ENCODE measurements at regions not wholly inside any gene's neighbourhood (a gene's known extent, or its start where the extent isn't known, plus 50 kb on each side); places are given as distances from the start of the nearest gene placed in this dataset.
A peak's percentile ranks its signal among the peaks of the same experiment; 100 is the strongest.

DNA sequence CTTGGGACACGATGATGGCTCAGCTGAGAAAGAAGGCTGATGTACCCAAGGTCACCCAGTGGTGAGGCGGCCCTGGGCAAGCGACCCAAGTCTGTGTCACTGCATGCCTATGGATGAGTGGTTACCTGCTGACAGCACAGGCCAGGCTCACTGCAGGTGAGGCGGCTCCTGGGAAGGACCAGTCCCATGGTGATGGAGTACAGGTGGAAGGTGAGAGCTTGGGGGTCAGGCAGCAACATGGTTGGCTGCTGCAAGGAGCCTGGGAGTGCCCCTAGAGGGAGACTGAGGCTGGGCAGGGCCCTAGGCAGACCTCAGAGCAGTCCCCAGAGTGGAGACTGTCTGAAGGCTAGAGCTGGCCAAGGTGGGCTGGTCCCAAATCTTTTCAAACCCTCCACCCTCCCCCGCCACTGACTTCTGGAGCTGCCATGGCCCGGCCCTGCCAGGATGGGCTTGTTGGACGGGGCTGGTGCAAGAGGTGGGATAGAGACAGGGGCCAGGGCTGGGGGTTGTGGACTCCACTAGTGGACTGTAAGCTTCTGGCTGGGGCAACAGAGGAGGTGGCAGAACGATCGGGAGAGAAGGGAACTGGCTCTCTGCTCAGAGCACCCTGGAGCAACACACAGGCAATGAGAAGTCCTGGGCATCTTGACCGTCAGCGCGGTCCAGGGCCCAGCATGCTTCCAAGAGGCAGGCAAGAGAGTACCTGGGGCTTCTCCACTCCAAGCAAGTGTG, 72.5 kb upstream of the SLC6A11 start:
- Mint-ChIP-seq H3K4me3 (no peak overlapping the region), H3K4me1 (ENCODE audit: low read depth) (peaks cover under 1% of the 10 kb centered on the region), H3K27me3 (peaks cover 15% of the 10 kb centered on the region), H3K27ac (no peak overlapping the region), H3K36me3 (ENCODE audit: low read depth) (no peaks in the 10 kb centered on the region), H3K9me3 (no peaks in the 10 kb centered on the region)
- DNase-seq (no peak), ATAC-seq (peak; percentile 6)
- no peak for TF ChIP-seq CTCF (IDR thresholded peaks at IDR 0.05)
- CTCF ChIA-PET, result interaction anchor here (1.2 kb wide), 1 partner anchor 12 kb away, joined by 3 read pairs; no protein-coding TSS in a partner anchor
- intact Hi-C loops (cut with micrococcal nuclease), result no loop called here
- POLR2A ChIA-PET, result no interaction called here

GRCh38 chr3:10744098-10744465, 71.9 kb upstream of the SLC6A11 start:
- TF ChIP-seq CTCF (IDR thresholded peaks at IDR 0.05), result no peak
- Mint-ChIP-seq H3K27ac (no peak overlapping the region), H3K4me3 (no peak overlapping the region), H3K4me1 (ENCODE audit: low read depth) (no peaks in the 10 kb centered on the region), H3K36me3 (ENCODE audit: low read depth) (no peaks in the 10 kb centered on the region), H3K27me3 (peaks cover 13% of the 10 kb centered on the region), H3K9me3 (no peaks in the 10 kb centered on the region)
- POLR2A ChIA-PET, result no interaction called here
- DNase-seq (peak; percentile 53), ATAC-seq (peak; percentile 80)
- intact Hi-C loops (cut with micrococcal nuclease), result no loop called here
- CTCF ChIA-PET, result interaction anchor here (1.2 kb wide), 1 partner anchor 11 kb away, joined by 3 read pairs; no protein-coding TSS in a partner anchor

DNA sequence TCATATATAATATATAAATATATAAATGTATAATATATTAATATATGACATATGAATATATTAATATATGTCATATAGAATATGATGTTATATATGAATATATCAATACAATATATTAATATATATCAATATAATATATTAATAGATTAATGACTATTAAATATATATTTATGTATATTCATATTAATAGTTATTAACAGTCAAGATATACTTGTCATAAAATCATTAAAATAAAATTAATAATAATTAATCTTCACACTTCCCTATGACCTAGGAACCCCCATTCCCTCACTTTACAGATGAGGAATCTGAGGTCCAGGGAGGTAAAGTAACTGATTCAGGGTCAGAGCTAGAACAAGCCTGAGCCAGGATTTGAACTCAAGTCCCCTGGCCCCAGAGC, 70.6 kb upstream of the SLC6A11 start:
- Mint-ChIP-seq H3K4me3 (no peak overlapping the region), H3K9me3 (no peaks in the 10 kb centered on the region), H3K36me3 (ENCODE audit: low read depth) (no peaks in the 10 kb centered on the region), H3K4me1 (ENCODE audit: low read depth) (no peaks in the 10 kb centered on the region), H3K27me3 (peaks cover 12% of the 10 kb centered on the region), H3K27ac (no peak overlapping the region)
- intact Hi-C loops (cut with micrococcal nuclease), result no loop called here
- DNase-seq, result no peak
- ChIA-PET POLR2A (no interaction called here), CTCF (interaction anchor here (4.9 kb wide), 1 partner anchor 13 kb away, joined by 21 read pairs; no protein-coding TSS in a partner anchor)
- ATAC-seq, result no peak
- no peak for TF ChIP-seq CTCF (IDR thresholded peaks at IDR 0.05)

DNA sequence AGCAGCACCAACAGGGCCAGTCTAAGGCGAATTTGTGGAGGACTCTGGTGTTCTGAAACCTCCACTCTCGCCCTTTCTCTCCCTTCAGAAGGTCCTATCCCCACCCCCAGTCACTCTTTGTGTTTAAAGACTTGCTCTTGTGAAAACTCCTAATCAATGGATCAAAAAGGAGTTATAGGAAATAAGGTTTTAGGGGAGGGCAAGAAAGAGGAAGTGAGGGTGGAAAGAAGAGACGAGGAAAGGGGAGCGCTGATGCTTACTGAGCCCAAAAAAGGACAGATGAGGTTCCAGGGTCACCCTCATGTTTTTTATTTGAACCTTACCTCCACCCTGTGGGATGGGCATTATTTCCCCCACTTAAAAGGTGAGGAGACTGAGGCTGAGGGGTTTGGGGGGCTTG, 70.0 kb upstream of the SLC6A11 start:
- no peaks in the 10 kb centered on the region for H3K36me3 Mint-ChIP-seq (ENCODE audit: low read depth)
- TF ChIP-seq CTCF (IDR thresholded peaks at IDR 0.05), result no peak
- ChIA-PET CTCF (interaction anchor here (4.9 kb wide), 1 partner anchor 12 kb away, joined by 21 read pairs; no protein-coding TSS in a partner anchor), POLR2A (no interaction called here)
- no peak overlapping the region for H3K27ac Mint-ChIP-seq
- DNase-seq (no peak), ATAC-seq (peak; percentile 27)
- no peak overlapping the region for H3K4me3 Mint-ChIP-seq
- no peaks in the 10 kb centered on the region for H3K9me3 Mint-ChIP-seq
- H3K4me1 Mint-ChIP-seq (ENCODE audit: low read depth), result no peaks in the 10 kb centered on the region
- intact Hi-C loops (cut with micrococcal nuclease), result no loop called here
- H3K27me3 Mint-ChIP-seq, result peaks cover 9% of the 10 kb centered on the region

DNA sequence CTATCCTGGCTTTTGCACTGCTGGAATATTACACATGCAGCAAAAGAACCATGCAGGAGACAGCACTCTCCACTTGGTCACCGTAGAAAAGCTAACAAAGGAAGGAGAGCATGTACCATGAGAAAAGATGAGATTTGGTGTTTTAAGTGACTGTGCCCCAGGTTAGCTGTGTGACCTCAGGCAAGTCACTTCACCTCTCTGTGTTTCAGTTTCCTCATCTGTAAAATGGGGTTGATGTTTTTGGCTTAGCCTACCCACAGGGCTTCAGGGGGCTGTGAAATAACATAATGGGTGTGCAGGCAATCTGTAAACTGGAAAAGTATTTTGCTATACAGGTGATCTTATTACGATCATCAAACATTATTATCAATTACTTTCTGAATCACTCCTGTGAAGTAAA, 69.3 kb upstream of the SLC6A11 start:
- Mint-ChIP-seq H3K27ac (no peak overlapping the region), H3K4me1 (ENCODE audit: low read depth) (no peaks in the 10 kb centered on the region), H3K27me3 (peaks cover 9% of the 10 kb centered on the region), H3K4me3 (no peak overlapping the region), H3K36me3 (ENCODE audit: low read depth) (no peaks in the 10 kb centered on the region), H3K9me3 (no peaks in the 10 kb centered on the region)
- POLR2A ChIA-PET, result interaction anchor here (1.2 kb wide), 1 partner anchor 11 kb away, joined by 3 read pairs; no protein-coding TSS in a partner anchor
- CTCF ChIA-PET, result interaction anchor here (1.1 to 4.9 kb wide), 3 partner anchors 8 to 314 kb away, joined by 3 to 31 read pairs (median 21); no protein-coding TSS in a partner anchor
- intact Hi-C loops (cut with micrococcal nuclease), result no loop called here
- DNase-seq (no peak), ATAC-seq (no peak)
- TF ChIP-seq CTCF (IDR thresholded peaks at IDR 0.05), result no peak
